PC-3 (cell line): ENCODE measurements at regions not wholly inside any gene's neighbourhood (a gene's known extent, or its start where the extent isn't known, plus 50 kb on each side); places are given as distances from the start of the nearest gene placed in this dataset.

Experiments
- EZH2 ChIP-seq: fragments of 300-600 bp; sonication (generic); IDR thresholded peaks from one replicate; pipeline ENCODE4 v1.6.1; 2017; ENCODE audit warnings: antibody characterized with exemption, mild to moderate bottlenecking, low read length; ENCODE audit not compliant: unreplicated experiment
- EZH2phosphoT487 ChIP-seq: fragments of 300-600 bp; sonication (generic); IDR thresholded peaks from 2 replicates; pipeline ENCODE4 v1.6.1; 2018; ENCODE audit warnings: mild to moderate bottlenecking, antibody characterized with exemption, low read length, borderline replicate concordance
- TF ChIP-seq, protein P1 (sequence below): fragments of 300-600 bp; sonication (generic); conservative IDR thresholded peaks from 2 replicates; pipeline ENCODE4 v1.5.1; 2017; ENCODE audit warnings: antibody characterized with exemption, low read depth, mild to moderate bottlenecking, low read length

GRCh38 chr4:22048323-22048722 is 99.8 kb upstream of the KCNIP4 start:
- TF ChIP-seq, protein P1, sequence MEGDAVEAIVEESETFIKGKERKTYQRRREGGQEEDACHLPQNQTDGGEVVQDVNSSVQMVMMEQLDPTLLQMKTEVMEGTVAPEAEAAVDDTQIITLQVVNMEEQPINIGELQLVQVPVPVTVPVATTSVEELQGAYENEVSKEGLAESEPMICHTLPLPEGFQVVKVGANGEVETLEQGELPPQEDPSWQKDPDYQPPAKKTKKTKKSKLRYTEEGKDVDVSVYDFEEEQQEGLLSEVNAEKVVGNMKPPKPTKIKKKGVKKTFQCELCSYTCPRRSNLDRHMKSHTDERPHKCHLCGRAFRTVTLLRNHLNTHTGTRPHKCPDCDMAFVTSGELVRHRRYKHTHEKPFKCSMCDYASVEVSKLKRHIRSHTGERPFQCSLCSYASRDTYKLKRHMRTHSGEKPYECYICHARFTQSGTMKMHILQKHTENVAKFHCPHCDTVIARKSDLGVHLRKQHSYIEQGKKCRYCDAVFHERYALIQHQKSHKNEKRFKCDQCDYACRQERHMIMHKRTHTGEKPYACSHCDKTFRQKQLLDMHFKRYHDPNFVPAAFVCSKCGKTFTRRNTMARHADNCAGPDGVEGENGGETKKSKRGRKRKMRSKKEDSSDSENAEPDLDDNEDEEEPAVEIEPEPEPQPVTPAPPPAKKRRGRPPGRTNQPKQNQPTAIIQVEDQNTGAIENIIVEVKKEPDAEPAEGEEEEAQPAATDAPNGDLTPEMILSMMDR, result no peak
- TF ChIP-seq EZH2, result no peak
- TF ChIP-seq EZH2phosphoT487, result no peak
